OCI-LY3 (cell line): ENCODE measurements at regions not wholly inside any gene's neighbourhood (a gene's known extent, or its start where the extent isn't known, plus 50 kb on each side); places are given as distances from the start of the nearest gene placed in this dataset.

Source experiments
- H2AFZ ChIP-seq: fragments of 200-600, 300-600 bp; shearing (Covaris generic); 2 replicates; pipeline ENCODE4 v1.6.0; 2014; ENCODE audit warnings: antibody characterized with exemption, low read depth, low read length
- H3K27ac ChIP-seq: fragments of 200-600, 300-600 bp; sonication (generic); 2 replicates; pipeline ENCODE4 v1.5.1; 2014; ENCODE audit warnings: mild to moderate bottlenecking, low read length, moderate library complexity, mixed read lengths
- H3K27me3 ChIP-seq: fragments of 200-600, 300-600 bp; sonication (generic); 2 replicates; pipeline ENCODE4 v1.6.1; 2014; ENCODE audit warnings: low read depth, low read length, mixed read lengths
- H3K36me3 ChIP-seq: fragments of 200-600, 300-600 bp; sonication (generic); replicated peaks from 2 replicates; pipeline ENCODE3; 2014; ENCODE audit warnings: low read depth, low read length, mixed read lengths
- H3K4me1 ChIP-seq: fragments of 300-600, 200-600 bp; sonication (generic); 2 replicates; pipeline ENCODE4 v1.6.1; 2014; ENCODE audit warnings: low read length, mixed read lengths
- H3K4me2 ChIP-seq: fragments of 200-600, 300-600 bp; sonication (generic); 2 replicates; pipeline ENCODE4 v1.6.1; 2014; ENCODE audit warnings: low read length, mixed read lengths
- H3K4me3 ChIP-seq: fragments of 300-600, 200-600 bp; sonication (generic); 2 replicates; pipeline ENCODE4 v1.5.1; 2014; ENCODE audit warnings: antibody characterized with exemption, mild to moderate bottlenecking, low read length, moderate library complexity
- H3K79me2 ChIP-seq: fragments of 300-600, 200-600 bp; shearing (Covaris generic); 2 replicates; pipeline ENCODE4 v1.6.1; 2014; ENCODE audit warnings: mild to moderate bottlenecking, low read length, mixed read lengths
- H3K9ac ChIP-seq: fragments of 300-600, 200-600 bp; shearing (Covaris generic); 2 replicates; pipeline ENCODE4 v1.6.0; 2014; ENCODE audit warnings: mild to moderate bottlenecking, low read length, moderate library complexity
- H3K9me3 ChIP-seq: fragments of 200-600, 300-600 bp; shearing (Covaris generic); 2 replicates; pipeline ENCODE4 v1.6.1; 2014; ENCODE audit warnings: low read length, mixed read lengths; ENCODE audit not compliant: insufficient read depth
- H4K20me1 ChIP-seq: fragments of 200-600, 300-600 bp; sonication (generic); 2 replicates; pipeline ENCODE4 v1.6.1; 2016; ENCODE audit warnings: low read length, mixed read lengths; ENCODE audit not compliant: insufficient read depth
- EZH2phosphoT487 ChIP-seq: fragments of 200-600 bp; shearing (Covaris generic); IDR thresholded peaks from 2 replicates; pipeline ENCODE4 v1.6.1; 2018; ENCODE audit warnings: antibody characterized with exemption, mixed run types, low read depth
- TF ChIP-seq, protein P1 (sequence below): fragments of 200-600, 300-600 bp; sonication (generic); IDR thresholded peaks from 2 replicates; pipeline ENCODE4 v1.5.1; 2014; ENCODE audit warnings: antibody characterized with exemption, low read length, low read depth

DNA sequence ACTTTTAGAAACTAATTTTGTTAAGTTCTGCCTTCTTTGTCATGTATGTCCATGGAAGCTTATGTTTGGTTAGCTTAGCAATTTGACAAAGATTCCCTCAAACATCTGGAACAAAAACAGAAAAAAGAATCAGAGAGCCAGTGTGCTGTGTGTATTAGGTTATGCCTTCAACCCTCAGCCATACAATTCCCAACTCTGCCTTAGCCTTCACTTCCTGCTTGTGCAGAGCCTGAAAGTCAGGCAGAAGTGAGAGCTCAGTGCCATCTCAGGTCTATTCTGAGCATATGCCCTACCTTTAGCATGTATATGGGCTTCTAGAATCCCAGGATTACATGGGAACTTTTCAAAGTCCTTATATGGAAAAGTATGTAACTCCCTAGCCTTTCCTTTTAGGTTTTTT, 58.2 kb upstream of the STOX2 start:
- Histone ChIP-seq H3K79me2 (no peaks in the 10 kb centered on the region), H3K9me3 (no peaks in the 10 kb centered on the region), H3K4me1 (no peaks in the 10 kb centered on the region), H3K27ac (no peak overlapping the region), H3K36me3 (no peaks in the 10 kb centered on the region), H3K4me2 (no peak overlapping the region), H3K27me3 (no peaks in the 10 kb centered on the region), H4K20me1 (no peaks in the 10 kb centered on the region), H2AFZ (no peak overlapping the region), H3K4me3 (no peak overlapping the region), H3K9ac (no peak overlapping the region)
- TF ChIP-seq, protein P1, sequence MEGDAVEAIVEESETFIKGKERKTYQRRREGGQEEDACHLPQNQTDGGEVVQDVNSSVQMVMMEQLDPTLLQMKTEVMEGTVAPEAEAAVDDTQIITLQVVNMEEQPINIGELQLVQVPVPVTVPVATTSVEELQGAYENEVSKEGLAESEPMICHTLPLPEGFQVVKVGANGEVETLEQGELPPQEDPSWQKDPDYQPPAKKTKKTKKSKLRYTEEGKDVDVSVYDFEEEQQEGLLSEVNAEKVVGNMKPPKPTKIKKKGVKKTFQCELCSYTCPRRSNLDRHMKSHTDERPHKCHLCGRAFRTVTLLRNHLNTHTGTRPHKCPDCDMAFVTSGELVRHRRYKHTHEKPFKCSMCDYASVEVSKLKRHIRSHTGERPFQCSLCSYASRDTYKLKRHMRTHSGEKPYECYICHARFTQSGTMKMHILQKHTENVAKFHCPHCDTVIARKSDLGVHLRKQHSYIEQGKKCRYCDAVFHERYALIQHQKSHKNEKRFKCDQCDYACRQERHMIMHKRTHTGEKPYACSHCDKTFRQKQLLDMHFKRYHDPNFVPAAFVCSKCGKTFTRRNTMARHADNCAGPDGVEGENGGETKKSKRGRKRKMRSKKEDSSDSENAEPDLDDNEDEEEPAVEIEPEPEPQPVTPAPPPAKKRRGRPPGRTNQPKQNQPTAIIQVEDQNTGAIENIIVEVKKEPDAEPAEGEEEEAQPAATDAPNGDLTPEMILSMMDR = no peak
- TF ChIP-seq EZH2phosphoT487 = no peak

DNA sequence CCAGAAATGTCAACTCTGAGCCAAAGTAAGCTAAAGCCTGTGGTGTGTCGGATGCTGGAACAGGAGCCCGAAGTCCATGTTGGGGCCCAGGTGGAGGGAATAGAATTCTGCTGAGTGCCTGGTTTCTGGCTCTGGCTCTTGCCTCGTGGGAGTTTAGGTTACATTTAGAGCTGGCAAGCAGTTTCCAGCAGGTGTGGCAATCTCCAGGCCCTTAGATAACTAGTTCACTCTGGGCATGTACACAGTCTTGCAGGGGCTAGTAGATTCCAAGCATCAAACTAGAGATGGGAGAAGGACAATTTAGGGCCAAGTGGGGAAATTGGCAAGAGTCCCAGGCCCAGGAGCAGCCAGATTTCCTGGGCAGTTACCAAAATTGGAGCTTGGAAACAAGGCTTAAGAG, 56.3 kb upstream of the STOX2 start:
- Histone ChIP-seq H3K36me3 (no peaks in the 10 kb centered on the region), H3K4me3 (no peak overlapping the region), H4K20me1 (no peaks in the 10 kb centered on the region), H3K27me3 (no peaks in the 10 kb centered on the region), H3K4me1 (no peaks in the 10 kb centered on the region), H3K4me2 (no peak overlapping the region), H3K27ac (no peak overlapping the region), H3K9me3 (no peaks in the 10 kb centered on the region), H3K9ac (no peak overlapping the region), H3K79me2 (no peaks in the 10 kb centered on the region), H2AFZ (no peak overlapping the region)
- no peak for TF ChIP-seq EZH2phosphoT487
- TF ChIP-seq, protein P1 = no peak

DNA sequence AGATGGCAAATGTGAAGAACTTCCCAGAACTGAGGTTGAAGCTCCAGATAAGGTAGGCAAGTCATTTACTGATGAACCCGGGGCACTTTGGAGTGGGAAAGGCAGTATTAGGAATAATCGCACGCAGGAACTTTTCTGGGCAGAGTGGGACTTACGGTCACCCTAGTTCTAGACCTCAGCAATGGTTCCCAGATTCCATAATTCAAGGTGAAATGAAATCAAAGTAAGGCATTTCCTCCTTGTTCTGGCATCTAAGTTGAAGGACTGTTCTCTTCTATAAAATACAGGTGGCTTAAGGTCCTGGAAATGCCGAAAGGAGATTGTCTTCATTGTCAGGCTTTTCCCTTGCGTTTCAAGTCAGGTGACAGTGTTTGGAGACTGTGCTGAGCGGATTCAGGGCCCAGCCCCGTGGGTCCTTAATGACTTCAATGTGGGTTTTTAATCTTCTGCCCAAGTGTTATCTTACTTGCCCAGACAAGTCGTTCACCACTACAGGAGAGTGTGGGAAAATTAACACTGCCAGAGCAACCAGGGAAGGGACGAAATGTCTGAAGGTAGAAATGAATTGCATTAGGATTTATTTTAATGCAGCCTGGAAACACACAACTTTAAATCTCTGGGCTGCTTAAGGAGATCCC, 52.1 kb upstream of the STOX2 start:
- Histone ChIP-seq H3K4me2 (no peak overlapping the region), H3K27me3 (no peaks in the 10 kb centered on the region), H2AFZ (no peak overlapping the region), H3K4me3 (no peak overlapping the region), H4K20me1 (no peaks in the 10 kb centered on the region), H3K79me2 (no peaks in the 10 kb centered on the region), H3K36me3 (no peaks in the 10 kb centered on the region), H3K4me1 (no peaks in the 10 kb centered on the region), H3K9me3 (no peaks in the 10 kb centered on the region), H3K27ac (no peak overlapping the region), H3K9ac (no peak overlapping the region)
- TF ChIP-seq, protein P1 = no peak
- TF ChIP-seq EZH2phosphoT487 = no peak

DNA sequence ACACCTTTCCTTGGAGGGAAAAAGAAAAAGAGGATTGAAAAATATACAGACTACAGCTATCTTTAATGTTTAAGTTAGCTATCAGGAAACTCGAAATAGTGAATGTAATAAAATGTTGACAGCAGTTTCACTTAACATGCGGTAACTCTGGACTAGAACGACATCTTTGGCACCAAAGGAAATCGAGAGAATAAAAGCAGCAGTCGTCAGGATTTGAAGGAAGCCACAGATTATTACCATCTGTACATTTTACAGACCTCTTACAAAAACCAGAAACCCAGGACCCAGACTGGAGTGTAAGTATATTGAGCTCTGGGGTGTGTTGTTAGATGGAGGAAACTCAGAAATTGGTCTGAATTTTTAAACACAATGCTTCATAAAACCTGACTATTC, 51.6 kb upstream of the STOX2 start:
- no peaks in the 10 kb centered on the region for H3K9me3 ChIP-seq
- H3K27ac ChIP-seq = no peak overlapping the region
- no peaks in the 10 kb centered on the region for H3K36me3 ChIP-seq
- no peak overlapping the region for H2AFZ ChIP-seq
- no peak overlapping the region for H3K9ac ChIP-seq
- H3K79me2 ChIP-seq = no peaks in the 10 kb centered on the region
- H3K27me3 ChIP-seq = no peaks in the 10 kb centered on the region
- H4K20me1 ChIP-seq = no peaks in the 10 kb centered on the region
- no peaks in the 10 kb centered on the region for H3K4me1 ChIP-seq
- TF ChIP-seq, protein P1 = no peak
- no peak for TF ChIP-seq EZH2phosphoT487
- H3K4me2 ChIP-seq = no peak overlapping the region
- H3K4me3 ChIP-seq = no peak overlapping the region
